Right lobe of liver (tissue), 6 donors: ENCODE measurements at regions not wholly inside any gene's neighbourhood (a gene's known extent, or its start where the extent isn't known, plus 50 kb on each side); places are given as distances from the start of the nearest gene placed in this dataset.

ENCODE experiments used
- ATAC-seq, 4 donors: fragments of 200-7000 bp; cut with Tn5 transposase; one replicate each; pipeline ENCODE4 v1.9.1; 2020; ENCODE audit warnings: mild to moderate bottlenecking in 4 of 4, moderate library complexity in 4 of 4
- DNase-seq, 3 donors: peaks; one replicate each; pipeline ENCODE4 v3.0.0-alpha.2; 2020
- H3K27ac ChIP-seq, 3 donors: fragments of 200-600 bp; one replicate each; pipeline ENCODE4 v1.8.0; 2022
- H3K27me3 ChIP-seq, 2 donors: fragments of 200-600 bp; one replicate each; pipeline ENCODE4 v1.8.0; 2022
- H3K36me3 ChIP-seq, 4 donors: fragments of 200-600 bp; sonication (generic) in 1 of 4; one replicate each; pipeline versions ENCODE4 v1.5.1 to v1.8.0; 2017 to 2022; ENCODE audit warnings: control low read depth in 1 of 4
- H3K4me1 ChIP-seq, 4 donors: fragments of 200-600 bp; sonication (generic) in 1 of 4; one replicate each; pipeline versions ENCODE4 v1.5.1 to v1.8.0; 2017 to 2022; ENCODE audit warnings: control low read depth in 1 of 4
- H3K4me3 ChIP-seq, 3 donors: fragments of 200-600 bp; one replicate each; pipeline ENCODE4 v1.8.0; 2022
- H3K9me3 ChIP-seq, 4 donors: fragments of 200-600 bp; sonication (generic) in 1 of 4; one replicate each; pipeline versions ENCODE4 v1.5.1 to v1.8.0; 2017 to 2022; ENCODE audit warnings: control low read depth in 1 of 4
- CTCF ChIP-seq, 4 donors: fragments of 200-600 bp in 3 of 4; fragments of 450-650 bp in 1 of 4; IDR thresholded peaks; one replicate each; pipeline versions ENCODE4 v1.5.1 to v1.8.0; 2016 to 2022; ENCODE audit warnings: antibody characterized with exemption in 4 of 4, mild to moderate bottlenecking in 2 of 4
- POLR2A ChIP-seq: fragments of 450-650 bp; IDR thresholded peaks from one replicate; pipeline ENCODE4 v1.6.1; 2017; ENCODE audit warnings: antibody characterized with exemption, mild to moderate bottlenecking
- whole genome bisulfite sequencing: methylation state at CpG from one replicate; pipeline ENCODE4 v1.1.6; 2018; ENCODE audit warnings: low coverage, low lambda C conversion rate; ENCODE audit not compliant: insufficient coverage; ENCODE audit errors: missing lambda C conversion rate; 5-methylcytosine and 5-hydroxymethylcytosine counted together
- intact Hi-C, 2 donors: fragments of 100-400 bp; cut with DNase I; formaldehyde crosslinking; loops; one replicate each; pipeline versions ENCODE4 v1.11.2 to v1.14.1; 2022
- donor health status: DM: no; HTN: yes; CAD: no.
- donor health status: DM: no; HTN: no; CAD: no.
- donor health status: DM: no; HTN: no; CAD: no.
- donor health status: DM: no; HTN: yes; CAD: no.
- donor health status: DM: no; HTN: yes; CAD: no.

GRCh38 chr1:87955038-87955437 lies 626.4 kb downstream of the LMO4 start:
- intact Hi-C loops, result loop anchor here in 1 of 2 donors (10.0 kb wide), 1 partner anchor 660 kb away; no protein-coding TSS in a partner anchor
- 73% methylated on average over 4 of the region's 5 CpGs for WGBS
- Histone ChIP-seq H3K27ac (no peak overlapping the region), H3K9me3 (no peaks in the 10 kb centered on the region), H3K4me1 (no peaks in the 10 kb centered on the region), H3K27me3 (no peaks in the 10 kb centered on the region), H3K4me3 (no peak overlapping the region), H3K36me3 (no peaks in the 10 kb centered on the region)
- DNase-seq, result no peak
- no peak for ATAC-seq
- TF ChIP-seq POLR2A (no peak), CTCF (IDR thresholded peaks at IDR 0.05) (no peak)

DNA sequence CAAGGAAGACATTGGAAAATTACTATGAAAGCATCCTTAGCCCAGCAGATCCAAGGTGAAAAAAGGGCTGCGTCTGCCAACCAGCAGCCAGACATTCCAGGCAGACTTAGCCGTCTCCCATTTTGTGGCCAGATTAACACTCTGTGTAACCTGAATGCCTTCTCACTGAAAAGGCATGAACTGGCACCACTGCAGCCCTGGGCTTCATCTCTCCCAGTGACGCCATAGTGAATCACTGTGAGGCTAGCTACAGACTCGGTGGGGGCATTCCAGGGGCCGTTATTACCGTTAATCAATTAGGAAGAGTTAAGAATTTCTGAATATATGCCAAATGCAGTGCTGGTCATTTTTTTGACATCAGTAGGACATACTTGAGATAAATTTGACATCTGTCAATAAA lies 627.4 kb downstream of the LMO4 start:
- no peak for DNase-seq
- TF ChIP-seq CTCF (IDR thresholded peaks at IDR 0.05) (no peak), POLR2A (no peak)
- no peak overlapping the region for H3K4me3 ChIP-seq
- no peak for ATAC-seq
- no peaks in the 10 kb centered on the region for H3K36me3 ChIP-seq
- intact Hi-C loops, result loop anchor here in 1 of 2 donors (10.0 kb wide), 1 partner anchor 661 kb away; no protein-coding TSS in a partner anchor
- H3K27ac ChIP-seq, result no peak overlapping the region
- 61% methylated on average over 6 of the region's 6 CpGs for WGBS
- no peaks in the 10 kb centered on the region for H3K27me3 ChIP-seq
- H3K9me3 ChIP-seq, result no peaks in the 10 kb centered on the region
- no peaks in the 10 kb centered on the region for H3K4me1 ChIP-seq

- DNase-seq (no peak), ATAC-seq (no peak)
- intact Hi-C loops, result loop anchor here in 1 of 2 donors (10.0 kb wide), 1 partner anchor 662 kb away; no protein-coding TSS in a partner anchor
- Histone ChIP-seq H3K36me3 (no peaks in the 10 kb centered on the region), H3K4me1 (no peaks in the 10 kb centered on the region), H3K4me3 (no peak overlapping the region), H3K27ac (no peak overlapping the region), H3K27me3 (no peaks in the 10 kb centered on the region), H3K9me3 (no peaks in the 10 kb centered on the region)
- no peak for TF ChIP-seq CTCF (IDR thresholded peaks at IDR 0.05)
- no peak for TF ChIP-seq POLR2A
- WGBS, result 67% methylated on average over 1 of the region's 1 CpG
Measured at GRCh38 chr1:87956750-87957149, 628.1 kb downstream of the LMO4 start.

DNA sequence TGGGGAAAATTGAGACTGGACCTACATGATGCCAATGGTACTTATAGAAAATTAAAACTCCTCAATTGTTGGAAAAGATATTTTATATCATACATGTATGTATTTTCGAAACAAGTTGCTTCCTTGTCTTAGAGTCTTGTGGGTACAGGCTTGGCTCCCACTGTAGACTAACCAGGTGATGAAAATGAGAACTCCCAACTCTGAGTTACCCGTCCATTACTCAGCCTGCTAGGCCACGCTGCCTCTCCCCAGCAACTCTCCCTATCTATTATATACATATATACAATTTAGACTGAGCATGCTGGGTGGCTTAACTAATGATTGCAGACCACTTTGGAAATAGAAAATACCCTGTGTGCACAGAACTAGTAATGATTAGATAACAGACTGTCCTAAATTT lies 628.7 kb downstream of the LMO4 start:
- TF ChIP-seq CTCF (IDR thresholded peaks at IDR 0.05) (no peak), POLR2A (no peak)
- H3K4me3 ChIP-seq, result no peak overlapping the region
- no peak overlapping the region for H3K27ac ChIP-seq
- WGBS, result 68% methylated on average over 3 of the region's 3 CpGs
- intact Hi-C loops, result loop anchor here in 1 of 2 donors (10.0 kb wide), 1 partner anchor 663 kb away; no protein-coding TSS in a partner anchor
- H3K27me3 ChIP-seq, result no peaks in the 10 kb centered on the region
- no peaks in the 10 kb centered on the region for H3K9me3 ChIP-seq
- no peaks in the 10 kb centered on the region for H3K36me3 ChIP-seq
- H3K4me1 ChIP-seq, result no peaks in the 10 kb centered on the region
- ATAC-seq, result no peak
- DNase-seq, result no peak

DNA sequence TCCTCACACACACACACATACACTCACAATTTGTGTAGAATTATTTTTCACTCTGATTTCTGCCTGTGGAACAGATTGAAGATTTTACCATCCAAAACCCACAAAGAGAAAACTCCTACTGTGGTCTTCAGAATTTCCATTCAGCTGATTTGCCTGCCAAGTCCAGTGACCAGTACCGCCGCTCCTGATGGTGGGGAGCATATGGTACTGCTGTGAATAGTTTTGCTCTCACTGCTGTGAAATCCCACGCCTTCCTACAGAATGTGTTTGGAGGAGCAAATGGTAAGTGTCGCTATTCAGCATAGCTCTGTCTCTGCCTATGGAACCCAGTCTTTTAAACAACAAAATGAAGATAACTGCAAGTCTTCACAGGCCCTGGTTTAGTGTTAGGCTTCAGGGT lies 629.5 kb downstream of the LMO4 start:
- WGBS, result 100% methylated on average over 1 of the region's 4 CpGs
- TF ChIP-seq CTCF (IDR thresholded peaks at IDR 0.05) (no peak), POLR2A (no peak)
- Histone ChIP-seq H3K27ac (no peak overlapping the region), H3K4me1 (no peaks in the 10 kb centered on the region), H3K36me3 (no peaks in the 10 kb centered on the region), H3K9me3 (no peaks in the 10 kb centered on the region), H3K27me3 (no peaks in the 10 kb centered on the region), H3K4me3 (no peak overlapping the region)
- ATAC-seq, result no peak
- no peak for DNase-seq
- intact Hi-C loops, result loop anchor here in 1 of 2 donors (10.0 kb wide), 1 partner anchor 663 kb away; no protein-coding TSS in a partner anchor
